HG02981 (cell line): ENCODE measurements at regions not wholly inside any gene's neighbourhood (a gene's known extent, or its start where the extent isn't known, plus 50 kb on each side); places are given as distances from the start of the nearest gene placed in this dataset.

Experiments
- ATAC-seq: cut with Tn5 transposase; IDR thresholded peaks from one replicate; pipeline ENCODE4 v1.9.1; 2021; ENCODE audit warnings: mild to moderate bottlenecking, moderate library complexity; ENCODE audit not compliant: unreplicated experiment

- ATAC-seq = no peak
Observed at GRCh38 chr6:147117580-147117979, 86.6 kb upstream of the STXBP5 start.

- ATAC-seq = no peak
Observed at GRCh38 chr6:147119310-147119709, 84.9 kb upstream of the STXBP5 start.

GRCh38 chr6:147122823-147123222, 81.4 kb upstream of the STXBP5 start:
- no peak for ATAC-seq

GRCh38 chr6:147126618-147127022, 77.6 kb upstream of the STXBP5 start:
- no peak for ATAC-seq

GRCh38 chr6:147127587-147127986, 76.6 kb upstream of the STXBP5 start:
- no peak for ATAC-seq

- no peak for ATAC-seq
Observed at GRCh38 chr6:147128056-147128455, 76.2 kb upstream of the STXBP5 start.

GRCh38 chr6:147131532-147132128, 72.6 kb upstream of the STXBP5 start:
- no peak for ATAC-seq

- no peak for ATAC-seq
Observed at GRCh38 chr6:147132889-147133288, 71.3 kb upstream of the STXBP5 start.

- ATAC-seq = no peak
Observed at GRCh38 chr6:147133669-147134068, 70.5 kb upstream of the STXBP5 start.

GRCh38 chr6:147135211-147135681, 69.0 kb upstream of the STXBP5 start:
- no peak for ATAC-seq

- ATAC-seq = no peak
Observed at GRCh38 chr6:147136057-147136456, 68.2 kb upstream of the STXBP5 start.

- ATAC-seq = no peak
Observed at GRCh38 chr6:147137986-147138385, 66.2 kb upstream of the STXBP5 start.

GRCh38 chr6:147138835-147139234, 65.4 kb upstream of the STXBP5 start:
- ATAC-seq = no peak

- ATAC-seq = no peak
Observed at GRCh38 chr6:147141711-147142308, 62.4 kb upstream of the STXBP5 start.

GRCh38 chr6:147142684-147143245, 61.5 kb upstream of the STXBP5 start:
- ATAC-seq = no peak

GRCh38 chr6:147149092-147149491, 55.1 kb upstream of the STXBP5 start:
- ATAC-seq = no peak

GRCh38 chr6:147149826-147150225, 54.4 kb upstream of the STXBP5 start:
- no peak for ATAC-seq

GRCh38 chr6:147150293-147150692, 53.9 kb upstream of the STXBP5 start:
- no peak for ATAC-seq
